HG03060 (cell line): ENCODE measurements at regions not wholly inside any gene's neighbourhood (a gene's known extent, or its start where the extent isn't known, plus 50 kb on each side); places are given as distances from the start of the nearest gene placed in this dataset.

Experiments used
- ATAC-seq: cut with Tn5 transposase; IDR thresholded peaks from one replicate; pipeline ENCODE4 v1.9.1; 2021; ENCODE audit warnings: low read depth, moderate number of reproducible peaks; ENCODE audit not compliant: unreplicated experiment

DNA sequence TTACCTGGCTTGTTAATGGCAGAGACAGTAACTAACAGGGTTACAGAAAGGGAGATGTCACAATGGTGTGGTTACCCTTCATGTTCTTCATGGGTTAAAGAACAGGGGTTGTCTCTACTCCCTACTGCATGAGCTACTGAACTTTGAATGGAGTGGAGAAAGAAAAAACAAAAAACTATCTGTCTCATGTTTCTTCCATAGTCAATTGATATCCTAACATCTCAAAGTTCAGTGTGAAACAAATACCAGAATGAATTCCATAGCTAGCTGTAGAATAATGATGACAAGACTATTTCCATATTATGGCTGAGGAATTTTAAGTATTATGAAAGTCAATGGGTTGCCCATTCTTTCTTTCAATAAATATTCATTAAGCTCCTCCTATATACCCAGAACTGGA, 161.3 kb upstream of the LPP start:
- ATAC-seq, result no peak

DNA sequence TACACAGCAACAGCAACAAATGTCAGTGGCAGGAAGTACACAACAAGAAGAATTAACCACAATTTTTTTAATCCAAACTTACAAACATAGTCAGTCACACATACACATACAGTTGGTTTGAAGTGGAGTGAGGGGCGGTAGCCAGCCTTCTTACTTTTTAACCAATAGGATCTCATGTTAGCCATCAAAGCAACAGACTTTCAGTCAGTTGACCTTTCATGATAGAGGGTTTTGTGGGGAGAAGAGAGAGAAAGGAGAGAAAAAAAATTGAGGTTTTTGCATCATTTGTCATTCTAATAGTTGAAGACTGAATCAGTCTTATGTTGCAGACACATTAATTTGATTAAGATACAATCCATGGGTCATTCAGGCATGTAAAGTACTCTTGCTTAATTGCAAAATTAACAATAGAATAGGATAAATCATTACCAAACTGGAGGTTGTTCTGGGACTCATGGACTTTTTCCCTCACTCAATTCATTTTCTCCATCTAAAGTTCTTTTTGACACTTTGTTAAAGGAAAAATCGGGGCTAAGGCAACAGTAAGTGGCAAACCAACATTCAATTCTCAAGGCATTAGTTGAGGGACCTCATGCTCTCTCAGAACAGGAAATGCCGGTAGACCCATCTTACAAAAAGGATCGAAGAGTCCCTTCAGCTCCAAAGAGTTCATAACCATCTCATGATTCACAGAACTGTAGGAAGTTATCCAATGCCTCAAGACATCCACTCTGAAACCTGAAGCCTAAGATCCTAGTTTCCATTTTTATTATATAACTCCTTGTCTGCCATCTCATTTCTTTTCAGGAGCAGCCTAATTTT, 159.5 kb upstream of the LPP start:
- ATAC-seq, result no peak

DNA sequence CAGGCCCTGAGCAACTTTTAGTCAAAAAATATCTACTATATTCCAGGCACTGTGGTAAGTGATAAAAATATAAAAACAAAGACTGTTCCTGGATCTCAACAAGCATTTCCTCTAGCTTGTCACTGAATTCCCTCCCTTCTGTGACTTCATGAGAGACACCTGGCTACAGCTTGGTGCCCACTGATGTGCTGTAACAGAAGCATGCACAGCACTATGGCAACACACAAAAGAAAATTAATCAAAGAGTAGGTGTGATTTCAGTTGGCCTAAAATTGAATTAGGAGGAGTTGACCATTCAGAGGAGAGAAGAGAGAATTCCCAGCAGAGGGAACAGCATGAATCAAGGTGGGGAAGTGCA, 158.9 kb upstream of the LPP start:
- no peak for ATAC-seq

DNA sequence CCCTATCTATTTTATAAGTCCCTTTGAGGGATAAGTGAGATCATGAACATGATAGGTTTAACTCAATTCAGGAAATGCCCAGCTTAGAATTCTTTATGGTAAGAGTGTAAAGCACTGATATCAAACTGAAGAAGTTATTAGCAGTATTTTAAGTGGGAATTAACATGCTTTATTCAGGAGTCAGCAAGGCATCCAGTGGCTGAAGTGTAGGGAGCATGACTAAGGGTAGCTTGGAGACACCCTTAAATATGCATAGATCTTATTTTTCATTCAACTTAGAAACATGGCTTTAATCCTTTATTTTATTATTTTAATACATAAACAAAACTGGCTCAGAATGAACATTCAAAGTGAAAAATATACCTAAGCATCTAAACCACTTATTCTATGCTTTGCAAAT, 158.3 kb upstream of the LPP start:
- ATAC-seq, result no peak

DNA sequence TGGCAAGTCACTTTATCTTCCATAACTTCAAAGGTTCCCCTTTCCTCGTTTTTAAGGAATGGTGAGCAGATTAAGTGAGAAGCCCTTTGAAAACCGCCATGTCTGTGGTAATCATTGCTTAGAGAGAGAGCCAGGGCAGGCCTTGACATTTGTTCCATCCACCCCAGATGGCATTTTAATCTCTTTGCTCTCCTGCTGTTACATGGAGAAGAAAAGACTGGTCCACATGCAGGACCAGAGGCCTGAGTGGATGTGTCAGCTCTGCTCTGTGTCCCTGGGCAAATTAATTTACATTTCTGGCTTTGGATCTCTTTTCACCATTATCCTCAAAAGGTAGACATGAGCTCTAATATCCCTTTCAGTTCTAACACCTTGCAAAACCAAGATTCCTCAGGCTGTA, 157.3 kb upstream of the LPP start:
- ATAC-seq, result no peak

DNA sequence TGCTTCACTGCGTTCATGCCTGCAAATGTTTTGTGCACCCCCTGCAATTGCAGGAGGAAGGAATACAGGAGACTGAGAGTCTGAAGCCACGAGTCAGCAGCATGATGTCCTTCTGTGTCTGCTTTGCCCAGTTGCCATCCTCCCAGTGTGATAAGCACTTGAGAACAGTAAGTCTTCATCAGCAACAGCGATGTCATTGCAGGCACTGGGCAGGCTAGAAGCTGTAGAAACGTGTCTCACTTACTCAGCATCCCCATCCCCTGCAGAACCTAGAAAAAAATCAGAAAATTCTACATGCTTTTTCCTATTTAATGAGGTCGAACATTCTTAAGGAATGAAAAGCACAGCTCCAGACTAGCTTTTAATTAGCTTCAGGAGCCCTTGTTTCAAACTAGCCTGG, 156.5 kb upstream of the LPP start:
- no peak for ATAC-seq

DNA sequence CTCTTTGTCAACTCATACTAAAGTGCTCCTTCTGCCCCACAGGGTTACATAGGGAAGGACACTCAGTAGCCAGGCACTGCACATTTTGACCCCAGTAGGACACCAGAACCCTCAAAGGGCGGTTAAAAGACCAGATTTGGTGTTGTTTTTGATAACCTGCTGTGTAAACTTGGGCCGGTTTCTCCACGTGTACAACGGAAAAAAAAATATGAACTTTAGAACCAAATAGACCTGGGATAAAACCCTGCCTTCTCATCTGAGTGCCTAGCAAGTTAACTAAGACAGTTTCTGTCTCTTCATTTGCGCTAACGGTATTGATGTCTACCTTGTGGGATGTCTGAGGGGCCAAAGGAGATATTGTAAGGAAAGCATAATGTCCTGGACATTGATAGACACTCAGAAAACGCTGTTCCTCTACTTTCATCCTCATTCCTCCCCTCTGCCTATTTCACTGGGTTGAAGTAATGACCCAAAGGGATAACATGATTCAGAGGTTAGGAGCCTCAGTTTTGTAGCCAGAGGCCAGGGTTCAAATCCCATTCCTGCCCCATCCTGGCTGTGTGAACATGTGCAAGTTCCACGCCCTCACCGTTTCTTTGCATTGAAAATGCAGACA, 155.9 kb upstream of the LPP start:
- ATAC-seq, result no peak

DNA sequence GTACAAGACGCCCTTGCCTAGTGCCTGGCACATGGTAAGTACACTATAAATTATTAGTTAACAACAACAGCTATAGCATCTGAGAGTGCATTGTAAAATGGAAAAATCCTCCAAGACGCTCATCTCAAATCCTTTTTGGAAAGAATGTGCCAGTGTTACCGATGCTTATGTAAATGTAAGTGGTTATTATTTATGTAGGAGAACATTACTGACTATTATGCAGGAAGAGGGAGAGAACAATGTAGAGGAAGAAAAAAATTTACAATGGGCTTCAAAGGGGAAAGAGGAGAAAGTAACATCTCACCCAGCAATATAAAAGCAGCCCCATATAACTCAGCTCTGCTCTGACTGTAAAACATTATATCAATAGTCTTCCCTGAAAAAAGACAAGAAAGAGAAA, 155.3 kb upstream of the LPP start:
- no peak for ATAC-seq

DNA sequence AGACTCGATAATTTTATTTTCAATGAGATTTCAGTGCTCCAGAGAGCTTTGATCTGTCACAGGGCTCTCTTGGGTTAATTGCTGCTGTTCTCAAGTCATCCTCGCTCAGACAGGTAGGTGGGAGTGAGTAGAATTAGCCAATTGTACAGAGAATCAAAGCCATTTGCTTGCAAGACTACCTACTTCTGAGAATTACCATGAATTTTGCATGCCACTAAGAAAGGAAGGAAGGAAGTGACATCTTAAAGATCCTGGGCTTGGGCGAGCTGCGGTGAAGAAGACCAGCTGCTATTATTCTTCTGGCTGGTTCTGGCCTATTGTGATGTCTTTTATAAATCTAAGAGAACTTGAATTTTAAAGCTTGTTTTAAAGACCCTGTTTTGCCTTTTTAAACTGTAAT, 154.1 kb upstream of the LPP start:
- no peak for ATAC-seq

DNA sequence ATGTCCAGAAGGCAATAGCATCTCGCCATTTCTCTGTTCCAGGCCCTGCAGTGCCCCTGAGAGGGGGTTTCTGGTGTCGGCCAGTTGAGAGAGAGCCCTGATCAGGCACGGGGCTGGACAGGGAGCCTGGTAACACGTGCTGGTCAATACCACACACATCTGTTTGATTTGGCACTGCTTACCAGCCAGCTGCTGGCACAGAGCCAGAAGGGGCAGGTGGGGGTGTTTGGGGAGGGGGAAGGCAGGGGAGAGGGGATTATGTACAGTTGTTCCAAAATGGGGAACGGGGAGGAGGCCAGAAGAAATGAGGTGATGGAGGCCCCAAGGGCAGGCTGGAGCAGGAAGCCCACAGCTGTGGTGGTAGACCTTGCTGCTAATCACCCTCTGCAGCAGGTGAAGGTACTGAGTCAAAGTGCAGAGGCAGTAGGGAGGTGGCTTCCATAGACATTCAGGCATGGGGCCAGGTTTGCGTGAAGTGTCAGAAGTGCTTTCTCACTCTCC, 153.5 kb upstream of the LPP start:
- no peak for ATAC-seq

DNA sequence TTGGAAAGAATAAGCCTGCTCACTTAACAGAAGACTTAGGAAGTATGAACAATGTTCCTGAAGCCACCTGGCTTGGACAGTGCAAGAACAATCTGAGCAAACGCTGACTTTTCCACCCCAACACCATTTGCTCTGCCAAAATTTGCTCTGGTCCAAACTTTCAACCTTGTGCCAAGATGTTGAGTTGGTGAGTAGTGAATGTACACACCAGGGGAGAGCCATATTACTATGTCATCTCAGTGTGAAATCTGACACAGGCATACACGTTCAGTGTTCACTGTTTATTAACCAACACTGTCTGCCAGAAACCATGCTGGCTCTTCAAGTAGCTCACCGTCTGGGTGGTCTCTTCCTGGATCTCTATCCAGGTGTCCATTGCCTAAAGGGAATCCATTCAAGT, 152.9 kb upstream of the LPP start:
- no peak for ATAC-seq

DNA sequence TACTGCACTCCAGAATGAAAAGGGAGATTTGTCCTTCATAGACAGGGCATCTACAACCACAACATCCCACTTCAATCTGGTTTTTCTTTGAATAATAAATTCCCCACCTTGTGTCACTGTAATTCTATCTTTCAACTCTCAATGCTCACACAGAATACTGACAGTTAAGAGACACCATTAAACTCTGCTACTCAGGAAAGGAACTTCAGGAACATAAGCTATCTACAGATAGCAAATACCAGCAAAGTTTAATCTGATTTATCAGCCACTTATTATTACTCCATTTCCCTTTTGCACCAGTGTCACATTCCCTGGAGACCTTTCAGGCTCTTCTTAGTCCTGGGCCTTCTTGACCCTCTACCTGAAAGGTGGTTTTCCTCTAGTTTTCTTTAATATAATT, 152.0 kb upstream of the LPP start:
- no peak for ATAC-seq

DNA sequence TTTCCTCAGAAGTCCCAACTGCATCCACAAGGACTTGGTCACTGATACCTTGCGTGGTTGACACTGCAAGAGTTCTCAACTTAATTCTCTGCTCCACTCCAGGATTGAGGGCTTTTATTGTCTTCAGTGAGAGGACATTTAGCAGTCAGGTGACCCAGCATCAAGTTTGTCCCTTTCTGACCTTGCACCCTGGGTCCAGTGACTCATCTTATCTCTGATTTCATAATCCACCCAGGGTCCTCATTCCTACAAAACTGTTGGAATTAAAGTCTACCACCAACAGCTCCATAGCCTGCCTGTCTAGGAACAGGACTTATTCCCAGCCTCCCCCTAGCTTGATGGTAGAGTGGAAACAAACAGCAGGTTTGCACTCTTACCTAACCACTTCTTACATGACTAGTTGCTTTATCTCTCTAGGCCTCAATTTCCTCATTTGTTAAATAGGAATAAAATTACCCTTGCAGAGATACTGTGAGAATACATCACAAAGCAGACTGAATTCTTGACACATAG, 151.3 kb upstream of the LPP start:
- no peak for ATAC-seq

DNA sequence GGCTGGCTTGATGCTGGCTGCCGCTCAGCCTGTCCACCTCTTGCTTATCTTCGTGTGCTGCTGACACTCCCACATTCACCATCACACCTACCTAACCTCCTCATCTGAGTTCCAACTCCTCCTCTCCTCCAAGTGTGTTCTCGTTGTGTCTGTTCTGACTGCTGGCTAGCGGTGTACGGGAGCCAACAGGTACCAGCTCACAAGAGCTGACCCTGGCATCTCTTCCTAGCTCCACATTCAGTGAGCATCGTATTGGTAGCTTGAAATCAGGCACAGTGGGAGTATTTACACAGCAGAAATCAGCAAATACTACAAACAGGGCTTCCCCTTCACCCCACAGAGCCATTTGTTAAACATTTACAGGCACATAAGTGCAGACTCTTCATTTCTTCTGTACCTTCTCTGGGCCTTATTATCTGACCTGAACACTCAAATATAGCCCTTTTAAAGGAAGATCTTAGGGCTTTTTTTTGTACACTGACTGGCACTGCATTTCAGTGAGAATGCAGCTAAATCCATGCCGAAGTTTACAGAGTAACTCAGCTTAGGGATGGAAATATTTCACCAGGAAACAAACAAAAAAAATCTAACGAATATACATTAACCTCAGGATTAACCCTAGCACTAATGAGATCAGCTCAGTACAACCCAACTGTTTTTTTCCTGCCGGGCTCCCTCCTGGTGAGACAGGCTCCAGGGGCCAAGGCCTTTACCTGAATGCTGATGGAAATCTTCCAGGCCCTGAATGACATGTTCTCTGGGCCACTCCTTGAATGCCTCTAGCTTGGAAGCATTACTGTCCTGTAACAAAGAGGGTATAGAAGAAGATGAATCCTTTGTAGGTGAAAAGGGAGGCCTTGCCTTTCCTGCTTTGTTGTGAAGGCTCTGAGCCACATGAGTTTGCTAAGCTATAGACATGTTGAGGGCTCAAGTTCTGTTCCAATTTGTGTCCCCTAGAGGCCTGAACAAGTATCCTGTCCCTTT, 150.5 kb upstream of the LPP start:
- no peak for ATAC-seq

DNA sequence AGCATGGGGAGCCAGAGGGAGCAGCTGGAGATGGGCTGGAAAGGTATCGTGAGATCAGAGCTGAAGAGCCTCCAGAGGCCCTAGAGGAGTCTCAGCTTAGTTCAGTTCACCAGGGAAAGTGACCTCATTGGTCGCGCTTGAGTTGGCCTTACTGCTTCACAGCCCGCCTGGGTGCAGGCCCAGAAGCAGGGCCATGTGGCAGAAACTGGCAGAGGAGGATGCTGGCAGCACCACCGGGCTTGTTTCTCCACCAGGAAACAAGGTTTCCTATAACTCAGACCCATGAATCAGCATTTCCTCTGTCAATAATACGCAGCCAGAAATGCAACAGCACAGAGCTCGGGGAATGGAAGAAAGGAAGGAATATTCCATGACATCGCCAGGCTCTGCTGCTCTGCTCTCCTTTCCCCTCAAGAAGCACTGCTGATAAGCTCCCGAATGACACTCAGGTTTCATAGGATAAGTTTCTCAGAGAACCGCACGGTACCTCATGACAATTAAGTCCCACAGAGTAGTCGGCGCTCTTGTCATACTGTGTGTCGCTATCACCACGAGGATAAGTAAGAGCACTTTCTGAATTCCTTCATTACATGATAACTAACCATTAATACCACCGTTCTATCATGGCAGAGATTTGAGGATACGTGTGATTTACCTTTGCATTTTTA, 147.1 kb upstream of the LPP start:
- no peak for ATAC-seq

DNA sequence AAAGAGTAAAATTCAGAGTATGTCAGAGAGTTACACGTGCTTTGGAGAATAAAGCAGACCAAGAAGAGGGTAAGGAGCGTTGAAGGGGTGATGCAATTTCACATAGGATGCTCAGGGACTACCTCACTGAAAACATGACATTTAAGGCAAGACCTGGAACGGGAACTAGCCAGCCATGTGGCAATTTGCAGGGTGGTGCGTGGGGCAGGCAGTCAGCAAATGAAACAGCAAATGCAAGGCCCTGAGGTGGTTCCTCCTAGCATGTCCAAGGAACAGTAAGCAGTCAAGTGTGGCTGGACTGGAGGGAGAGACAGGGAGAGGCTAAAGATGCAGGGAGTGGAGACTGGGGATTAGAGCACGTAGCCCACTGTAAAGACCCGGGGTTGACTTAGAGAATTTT, 146.1 kb upstream of the LPP start:
- ATAC-seq, result no peak

DNA sequence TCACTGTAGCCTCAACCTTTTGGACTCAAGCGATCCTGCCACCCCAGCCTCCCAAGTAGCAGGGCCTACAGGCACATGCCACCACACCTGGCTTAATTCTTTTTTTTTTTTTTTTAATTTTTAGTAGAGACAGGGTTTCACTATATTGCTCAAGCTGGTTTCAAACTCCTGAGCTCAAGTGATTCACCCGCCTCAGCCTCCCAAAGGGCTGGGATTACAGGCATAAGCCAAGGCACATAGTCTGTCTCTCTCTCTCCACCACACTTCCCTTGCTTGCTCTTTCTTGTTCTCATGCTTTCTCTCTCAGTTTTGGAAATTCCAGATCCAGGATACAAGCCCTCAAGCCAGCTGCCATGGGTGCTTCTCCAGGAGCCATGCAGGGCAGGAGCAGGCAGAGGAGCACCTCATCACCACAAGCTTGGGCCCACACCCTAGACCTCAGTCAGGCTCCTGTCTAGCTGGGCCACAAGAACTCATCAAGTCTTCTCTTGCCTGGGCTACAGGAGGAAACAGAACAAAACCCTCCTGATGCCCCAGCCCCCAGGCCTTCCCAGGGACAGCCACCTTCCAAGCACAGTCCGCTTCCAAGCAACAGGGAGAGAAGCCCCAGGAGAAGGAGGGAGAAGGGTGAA, 145.3 kb upstream of the LPP start:
- ATAC-seq, result no peak

DNA sequence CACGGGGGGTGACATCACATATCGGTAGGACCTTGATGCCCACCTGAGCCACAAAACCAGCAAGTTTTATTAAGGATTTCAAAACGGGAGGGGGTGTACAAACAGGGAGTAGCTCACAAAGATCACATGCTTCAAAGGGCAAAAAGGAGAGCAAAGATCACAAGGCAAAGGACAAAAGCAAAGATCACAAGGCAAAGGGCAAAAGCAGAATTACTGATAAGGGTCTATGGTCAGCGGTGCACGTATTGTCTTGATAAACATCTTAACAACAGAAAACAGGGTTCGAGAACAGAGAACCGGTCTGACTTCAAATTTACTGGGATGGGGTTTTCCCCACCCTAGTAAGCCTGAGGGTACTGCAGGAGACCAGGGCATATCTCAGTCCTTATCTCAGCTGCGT, 143.5 kb upstream of the LPP start:
- no peak for ATAC-seq

DNA sequence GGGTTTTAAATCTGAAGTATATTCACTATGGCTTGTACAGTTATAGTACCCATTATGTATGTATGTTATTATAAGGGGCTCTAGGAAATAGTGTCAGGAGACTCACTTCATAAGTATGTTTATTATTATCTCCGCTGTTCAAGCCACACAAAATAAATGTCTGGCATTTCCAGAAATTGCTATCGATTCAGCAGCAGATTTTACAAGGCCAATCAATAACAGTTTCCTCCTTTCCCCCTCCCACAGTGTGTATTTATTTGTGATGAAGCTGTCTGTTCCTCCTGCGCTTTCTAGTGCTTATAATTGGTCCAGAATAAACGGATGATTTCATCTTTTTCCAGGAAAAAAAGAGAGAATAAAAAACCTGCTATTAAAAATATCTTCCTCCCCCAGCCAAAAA, 134.2 kb upstream of the LPP start:
- no peak for ATAC-seq

DNA sequence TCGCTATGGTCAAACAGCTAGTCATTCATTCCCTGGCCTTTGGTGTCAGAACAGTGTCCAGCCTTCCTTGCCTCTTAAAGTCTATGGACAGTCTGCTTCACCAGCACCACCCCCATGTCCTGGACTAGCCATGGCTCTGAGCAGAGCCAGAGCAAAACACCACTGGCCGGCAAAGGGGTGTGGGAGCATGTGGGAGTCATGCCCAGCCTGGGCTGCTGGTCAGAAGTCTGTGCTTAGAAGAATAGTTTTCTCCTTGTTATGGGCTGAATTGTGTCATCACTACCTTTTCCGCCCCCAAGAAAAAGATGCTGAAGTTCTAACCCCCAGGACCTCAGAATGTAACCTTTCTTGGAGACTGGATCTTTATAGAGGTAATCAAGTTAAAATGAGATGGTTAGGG, 132.9 kb upstream of the LPP start:
- no peak for ATAC-seq
